Mesenchymal stem cell (in vitro differentiated cells and primary cell): ENCODE measurements at regions not wholly inside any gene's neighbourhood (a gene's known extent, or its start where the extent isn't known, plus 50 kb on each side); places are given as distances from the start of the nearest gene placed in this dataset.
A peak's percentile ranks its signal among the peaks of the same experiment; 100 is the strongest.

ENCODE experiments used
- DNase-seq: peaks from one replicate; pipeline ENCODE4 v3.0.0-alpha.2; 2013
- H2AFZ ChIP-seq: one replicate; pipeline ENCODE4 v1.6.1; 2013; ENCODE audit warnings: low read depth, mild to moderate bottlenecking, control low read depth, inconsistent platforms, low read length, moderate library complexity
- H2AK5ac ChIP-seq: 2 replicates; pipeline ENCODE4 v1.6.1; 2013; ENCODE audit warnings: low read length, moderate library complexity, mild to moderate bottlenecking, inconsistent platforms; ENCODE audit not compliant: severe bottlenecking
- H2BK120ac ChIP-seq: one replicate; pipeline ENCODE4 v1.6.1; 2013; ENCODE audit warnings: low read depth, mild to moderate bottlenecking, inconsistent platforms, low read length, moderate library complexity
- H2BK12ac ChIP-seq, 2 experiments: one replicate each; pipeline ENCODE4 v1.6.1; 2013; ENCODE audit warnings: inconsistent platforms in 2 of 2, low read length in 2 of 2, mild to moderate bottlenecking in 2 of 2, moderate library complexity in 2 of 2, control low read depth in 1 of 2
- H2BK15ac ChIP-seq: one replicate; pipeline ENCODE4 v1.6.1; 2013; ENCODE audit warnings: mild to moderate bottlenecking, low read depth, inconsistent platforms; ENCODE audit not compliant: poor library complexity, severe bottlenecking
- H2BK5ac ChIP-seq: 2 replicates; pipeline ENCODE4 v1.6.1; 2013; ENCODE audit warnings: low read depth, mild to moderate bottlenecking, low read length, control low read depth, inconsistent platforms; ENCODE audit not compliant: poor library complexity, severe bottlenecking
- H3K14ac ChIP-seq, 2 experiments: one replicate each; pipeline ENCODE4 v1.6.1; 2013; ENCODE audit warnings: inconsistent platforms in 2 of 2, low read length in 2 of 2, control low read depth in 1 of 2, mild to moderate bottlenecking in 1 of 2, moderate library complexity in 1 of 2
- H3K18ac ChIP-seq, 2 experiments: one replicate each; pipeline ENCODE4 v1.6.1; 2013; ENCODE audit warnings: inconsistent platforms in 2 of 2, low read length in 2 of 2, control low read depth in 1 of 2, low read depth in 1 of 2, mild to moderate bottlenecking in 1 of 2
- H3K23ac ChIP-seq, 2 experiments: one replicate each; pipeline ENCODE4 v1.6.1; 2013; ENCODE audit warnings: inconsistent platforms in 2 of 2, low read length in 2 of 2, mild to moderate bottlenecking in 2 of 2, moderate library complexity in 2 of 2, control low read depth in 1 of 2
- H3K27ac ChIP-seq: 2 replicates; pipeline ENCODE4 v1.5.1; 2013; ENCODE audit warnings: mild to moderate bottlenecking, moderate library complexity, low read length, control low read depth, inconsistent platforms; ENCODE audit not compliant: poor library complexity, severe bottlenecking
- H3K27me3 ChIP-seq, 2 experiments: 2 replicates each; pipeline versions ENCODE4 v1.6.1 to v1.7.0; 2013; ENCODE audit warnings: low read length in 2 of 2, mild to moderate bottlenecking in 2 of 2, moderate library complexity in 2 of 2, control low read depth in 1 of 2, inconsistent platforms in 1 of 2; ENCODE audit not compliant: control insufficient read depth in 1 of 2, insufficient read depth in 1 of 2
- H3K36me3 ChIP-seq, 2 experiments: 2 replicates each; pipeline versions ENCODE4 v1.6.1 to v1.7.0; 2013; ENCODE audit warnings: low read length in 2 of 2, control low read depth in 1 of 2, inconsistent platforms in 1 of 2, low read depth in 1 of 2, mild to moderate bottlenecking in 1 of 2; ENCODE audit not compliant: insufficient read depth in 2 of 2, control insufficient read depth in 1 of 2
- H3K4ac ChIP-seq, 2 experiments: one replicate each; pipeline ENCODE4 v1.6.1; 2013; ENCODE audit warnings: inconsistent platforms in 2 of 2, low read length in 2 of 2, mild to moderate bottlenecking in 2 of 2, moderate library complexity in 2 of 2, control low read depth in 1 of 2, low read depth in 1 of 2
- H3K4me1 ChIP-seq: 2 replicates; pipeline ENCODE4 v1.6.1; 2013; ENCODE audit warnings: low read depth, low read length, control low read depth; ENCODE audit not compliant: control insufficient read depth, insufficient read depth
- H3K4me2 ChIP-seq: 2 replicates; pipeline ENCODE4 v1.6.1; 2013; ENCODE audit warnings: low read length, mild to moderate bottlenecking, inconsistent platforms; ENCODE audit not compliant: poor library complexity, severe bottlenecking
- H3K4me3 ChIP-seq, 2 experiments: 2 replicates each; pipeline versions ENCODE4 v1.5.1 to v1.7.0; 2013; ENCODE audit warnings: low read length in 2 of 2, mild to moderate bottlenecking in 2 of 2, control low read depth in 1 of 2, low read depth in 1 of 2; ENCODE audit not compliant: insufficient read depth in 1 of 2
- H3K79me1 ChIP-seq: replicated peaks from 2 replicates; pipeline ENCODE4 v1.6.1; 2013; ENCODE audit warnings: mild to moderate bottlenecking, control low read depth, low read length, inconsistent platforms; ENCODE audit not compliant: poor library complexity, severe bottlenecking
- H3K9ac ChIP-seq: 2 replicates; pipeline ENCODE4 v1.7.0; 2013; ENCODE audit warnings: mild to moderate bottlenecking, low read length, moderate library complexity
- H3K9me3 ChIP-seq: 2 replicates; pipeline ENCODE4 v1.7.0; 2013; ENCODE audit warnings: mild to moderate bottlenecking, low read length; ENCODE audit not compliant: control insufficient read depth
- H4K8ac ChIP-seq: one replicate; pipeline ENCODE4 v1.6.1; 2013; ENCODE audit warnings: inconsistent platforms, mild to moderate bottlenecking, low read length, moderate library complexity
- H4K91ac ChIP-seq: one replicate; pipeline ENCODE4 v1.6.1; 2013; ENCODE audit warnings: mild to moderate bottlenecking, low read length, inconsistent platforms
- WGBS: methylation state at CpG from one replicate; pipeline ENCODE4 v1.1.7; 2013; ENCODE audit warnings: mixed read lengths; 5-methylcytosine and 5-hydroxymethylcytosine counted together

DNA sequence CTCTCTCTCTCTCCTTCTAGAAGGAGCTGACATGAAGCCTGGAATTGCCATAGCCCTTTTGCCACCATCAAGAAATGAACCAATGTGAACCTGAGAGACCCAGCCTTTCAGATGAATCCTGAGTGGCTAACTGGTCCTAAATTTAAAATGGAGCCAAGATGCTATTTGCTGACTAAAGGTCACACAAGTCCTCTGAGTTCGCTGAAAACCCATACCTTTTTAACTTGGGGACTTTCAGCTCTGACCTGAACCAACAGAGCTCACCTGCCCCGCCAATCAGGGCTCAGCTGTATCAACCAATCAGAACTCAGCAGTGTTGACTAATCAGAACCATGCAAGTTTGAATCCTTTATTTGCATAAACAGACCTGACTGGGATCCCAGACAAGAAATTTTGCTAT is 70.3 kb upstream of the MDM1 start:
- Histone ChIP-seq H2AK5ac (no peak overlapping the region), H2BK15ac (no peak overlapping the region), H3K4ac (no peak overlapping the region), H3K27ac (no peak overlapping the region), H3K9me3 (no peaks in the 10 kb centered on the region), H3K14ac (no peak overlapping the region), H4K91ac (no peak overlapping the region), H3K79me1 (no peaks in the 10 kb centered on the region), H2BK12ac (no peak overlapping the region), H3K4me3 (no peak overlapping the region), H3K18ac (no peak overlapping the region), H3K27me3 (peaks cover 0 to 9% of the 10 kb centered on the region in 2 experiments), H2BK5ac (no peak overlapping the region), H2AFZ (no peak overlapping the region), H3K4me2 (no peak overlapping the region), H3K23ac (no peak overlapping the region), H3K36me3 (no peaks in the 10 kb centered on the region), H3K9ac (no peak overlapping the region), H2BK120ac (no peak overlapping the region), H3K4me1 (peaks cover 3% of the 10 kb centered on the region), H4K8ac (no peak overlapping the region)
- DNase-seq, result no peak
- WGBS, result 86% methylated on average over 2 of the region's 2 CpGs

DNA sequence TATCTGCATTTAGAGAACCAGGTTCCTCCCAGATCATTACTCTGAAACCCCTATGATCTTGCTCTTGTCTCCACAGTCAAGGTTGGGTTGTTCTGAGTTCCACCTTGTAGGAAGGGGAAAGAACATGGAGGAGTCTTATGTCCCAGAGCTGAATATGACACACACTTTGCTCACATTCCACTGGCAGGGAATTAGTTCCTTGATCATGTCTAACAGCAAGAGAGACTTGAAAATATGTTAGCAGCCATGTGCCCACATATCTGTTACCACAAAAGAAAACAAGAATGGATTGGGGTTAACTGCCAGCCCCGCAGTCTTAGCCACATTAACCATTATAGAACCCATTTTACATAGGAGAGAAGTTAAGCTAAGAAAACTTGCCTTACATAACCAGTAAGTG is 71.1 kb upstream of the MDM1 start:
- Histone ChIP-seq H3K4me1 (peaks cover 3% of the 10 kb centered on the region), H4K8ac (no peak overlapping the region), H3K14ac (no peak overlapping the region), H2BK5ac (no peak overlapping the region), H3K27me3 (peaks cover 0 to 9% of the 10 kb centered on the region in 2 experiments), H2BK15ac (no peak overlapping the region), H4K91ac (no peak overlapping the region), H3K36me3 (no peaks in the 10 kb centered on the region), H3K4me3 (no peak overlapping the region), H3K9me3 (no peaks in the 10 kb centered on the region), H2AK5ac (no peak overlapping the region), H2BK12ac (no peak overlapping the region), H3K79me1 (no peaks in the 10 kb centered on the region), H3K27ac (no peak overlapping the region), H3K4me2 (no peak overlapping the region), H3K18ac (no peak overlapping the region), H3K9ac (no peak overlapping the region), H2AFZ (no peak overlapping the region), H2BK120ac (no peak overlapping the region), H3K4ac (no peak overlapping the region), H3K23ac (no peak overlapping the region)
- no peak for DNase-seq
- 100% methylated on average over 1 of the region's 1 CpG for WGBS

DNA sequence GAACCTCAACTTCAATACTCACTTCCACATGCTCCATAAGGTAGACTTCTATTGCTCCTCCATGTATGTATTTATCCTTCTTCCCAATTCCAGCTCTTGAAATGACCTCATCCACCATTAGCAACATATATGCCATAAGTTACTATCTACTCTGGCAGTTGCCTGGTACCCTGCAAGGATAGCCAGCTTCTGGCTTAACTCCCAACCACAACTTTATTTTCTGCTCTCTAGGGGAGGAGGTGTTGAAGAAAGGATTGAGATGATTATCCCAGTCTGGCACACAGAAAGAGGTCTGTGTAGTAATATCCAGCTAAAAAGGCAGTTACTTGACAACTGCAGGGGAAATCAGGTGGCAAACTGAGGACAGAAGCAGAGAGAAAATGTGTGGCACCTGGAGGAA is 71.5 kb upstream of the MDM1 start:
- no peak overlapping the region for H3K9ac ChIP-seq

DNA sequence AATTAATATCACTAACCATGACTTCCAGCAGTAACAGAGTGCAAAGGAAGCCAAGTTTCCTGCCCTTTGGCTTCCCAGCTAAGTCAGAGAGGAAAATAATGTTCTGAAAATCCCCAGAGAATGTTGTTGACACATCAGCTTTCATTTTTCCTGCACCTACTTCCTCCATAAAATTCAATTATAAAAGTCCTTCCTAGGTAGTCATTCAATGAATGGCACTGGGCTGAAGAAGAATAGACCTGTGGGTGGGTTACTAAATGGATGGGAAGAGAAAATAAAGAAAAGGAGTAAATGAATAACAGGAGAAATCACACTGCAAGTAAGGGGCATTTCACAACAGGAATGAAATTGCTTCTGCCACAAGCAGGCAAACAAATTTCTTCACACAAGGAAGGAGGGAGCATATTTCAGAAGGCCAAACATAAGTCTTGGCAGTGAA is 73.2 kb upstream of the MDM1 start:
- no peak overlapping the region for H3K27ac ChIP-seq

More for the DNA sequence above, 71.5 kb upstream of the MDM1 start:
- H3K27me3 ChIP-seq, result peaks cover 0 to 9% of the 10 kb centered on the region in 2 experiments
- no peak overlapping the region for H2BK15ac ChIP-seq
- no peak overlapping the region for H3K18ac ChIP-seq
- no peaks in the 10 kb centered on the region for H3K36me3 ChIP-seq
- no peak overlapping the region for H3K4me2 ChIP-seq
- H3K4ac ChIP-seq, result no peak overlapping the region
- H4K8ac ChIP-seq, result no peak overlapping the region
- no peak overlapping the region for H3K27ac ChIP-seq
- no peak overlapping the region for H2BK120ac ChIP-seq
- H4K91ac ChIP-seq, result no peak overlapping the region
- no peak for DNase-seq
- H3K79me1 ChIP-seq, result no peaks in the 10 kb centered on the region
- no peak overlapping the region for H3K23ac ChIP-seq
- no peak overlapping the region for H2BK5ac ChIP-seq
- H3K4me3 ChIP-seq, result no peak overlapping the region
- H3K9me3 ChIP-seq, result no peaks in the 10 kb centered on the region
- H2AFZ ChIP-seq, result no peak overlapping the region
- no peak overlapping the region for H2AK5ac ChIP-seq
- H3K14ac ChIP-seq, result no peak overlapping the region
- peaks cover 3% of the 10 kb centered on the region for H3K4me1 ChIP-seq
- H2BK12ac ChIP-seq, result no peak overlapping the region

More for the DNA sequence above, 73.2 kb upstream of the MDM1 start:
- Histone ChIP-seq H2AK5ac (no peak overlapping the region), H4K8ac (no peak overlapping the region), H4K91ac (no peak overlapping the region), H3K9me3 (no peaks in the 10 kb centered on the region), H3K4me2 (no peak overlapping the region), H2BK12ac (no peak overlapping the region), H3K4me3 (peak overlapping the region in 1 of 2 experiments; percentile 59), H2BK5ac (no peak overlapping the region), H3K14ac (no peak overlapping the region), H2BK15ac (no peak overlapping the region), H3K4ac (peak overlapping the region in 1 of 2 experiments; percentile 46), H3K79me1 (no peaks in the 10 kb centered on the region), H3K23ac (no peak overlapping the region), H2BK120ac (no peak overlapping the region), H2AFZ (no peak overlapping the region), H3K36me3 (no peaks in the 10 kb centered on the region), H3K27me3 (peaks cover 0 to 9% of the 10 kb centered on the region in 2 experiments), H3K4me1 (peaks cover 3% of the 10 kb centered on the region), H3K18ac (peak overlapping the region in 1 of 2 experiments; percentile 17), H3K9ac (peak overlapping the region; percentile 66)
- DNase-seq, result no peak
